ENCODE measurements at regions not wholly inside any gene's neighbourhood (a gene's known extent, or its start where the extent isn't known, plus 50 kb on each side); places are given as distances from the start of the nearest gene placed in this dataset.

DNA sequence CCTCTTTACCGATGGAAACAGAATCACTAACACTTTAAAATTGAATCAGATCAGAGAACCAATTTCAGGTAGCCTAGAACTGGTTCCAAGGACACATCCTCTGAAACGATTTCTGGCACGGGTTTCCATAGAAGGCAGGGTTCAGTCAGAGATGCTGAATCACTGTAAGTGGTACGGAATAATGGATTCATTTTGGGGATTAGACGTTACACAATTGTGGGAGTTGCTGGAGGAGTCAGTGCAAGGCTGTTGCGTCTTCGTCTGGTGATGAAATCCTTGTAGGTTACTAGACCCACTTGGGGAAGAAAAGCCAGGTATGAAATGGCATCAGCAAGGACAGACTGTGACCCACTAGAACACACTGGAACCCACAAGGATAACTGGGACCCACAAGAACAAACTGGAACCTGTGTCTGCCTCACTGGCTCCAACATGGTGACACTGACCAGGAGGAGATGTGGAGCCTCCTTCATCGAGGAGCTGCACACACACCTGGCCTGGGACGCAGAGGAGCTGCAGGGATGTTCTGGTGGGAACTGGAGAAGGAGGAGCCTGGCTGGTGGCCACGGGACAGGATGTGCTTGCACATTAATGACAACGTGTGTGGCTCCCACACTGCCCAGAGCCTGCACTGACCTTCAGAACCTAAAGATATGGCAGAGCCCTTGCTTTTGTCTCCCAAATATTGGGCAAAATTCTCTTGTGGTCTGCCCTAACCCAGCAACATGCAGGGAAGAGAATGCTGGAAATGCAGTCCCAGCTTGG lies 105.1 kb downstream of the TRAPPC11 start:
- Histone ChIP-seq H3K36me3 (no peaks in the 10 kb centered on the region), H3K4me3 (peak overlapping the region in 2 of 8 donors; percentile 30 to 32), H3K4me1 (peaks cover 0 to 16% (median 0%) of the 10 kb centered on the region in 6 donors), H3K9me3 (no peaks in the 10 kb centered on the region), H3K27me3 (replicated peaks in 1 of 7) (no peaks in the 10 kb centered on the region), H3K27ac (peak overlapping the region in 7 of 8 donors; percentile 14 to 92 (median 80))
- DNase-seq, result no peak
- WGBS, 5 donors, result 60 to 85% (median 72%) methylated on average over 11 of the region's 11 CpGs
- TF ChIP-seq, protein P1, sequence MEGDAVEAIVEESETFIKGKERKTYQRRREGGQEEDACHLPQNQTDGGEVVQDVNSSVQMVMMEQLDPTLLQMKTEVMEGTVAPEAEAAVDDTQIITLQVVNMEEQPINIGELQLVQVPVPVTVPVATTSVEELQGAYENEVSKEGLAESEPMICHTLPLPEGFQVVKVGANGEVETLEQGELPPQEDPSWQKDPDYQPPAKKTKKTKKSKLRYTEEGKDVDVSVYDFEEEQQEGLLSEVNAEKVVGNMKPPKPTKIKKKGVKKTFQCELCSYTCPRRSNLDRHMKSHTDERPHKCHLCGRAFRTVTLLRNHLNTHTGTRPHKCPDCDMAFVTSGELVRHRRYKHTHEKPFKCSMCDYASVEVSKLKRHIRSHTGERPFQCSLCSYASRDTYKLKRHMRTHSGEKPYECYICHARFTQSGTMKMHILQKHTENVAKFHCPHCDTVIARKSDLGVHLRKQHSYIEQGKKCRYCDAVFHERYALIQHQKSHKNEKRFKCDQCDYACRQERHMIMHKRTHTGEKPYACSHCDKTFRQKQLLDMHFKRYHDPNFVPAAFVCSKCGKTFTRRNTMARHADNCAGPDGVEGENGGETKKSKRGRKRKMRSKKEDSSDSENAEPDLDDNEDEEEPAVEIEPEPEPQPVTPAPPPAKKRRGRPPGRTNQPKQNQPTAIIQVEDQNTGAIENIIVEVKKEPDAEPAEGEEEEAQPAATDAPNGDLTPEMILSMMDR (IDR thresholded peaks at IDR 0.05 in 8 of 11, conservative IDR thresholded peaks at IDR 0.05 in 3 of 11), result no peak
- TF ChIP-seq POLR2AphosphoS5 (IDR thresholded peaks at IDR 0.05), result peak in 1 of 3 donors; percentile 61
- intact Hi-C loops (cut with DNase I; ENCODE audit: low total_unique reads), result no loop called here

DNA sequence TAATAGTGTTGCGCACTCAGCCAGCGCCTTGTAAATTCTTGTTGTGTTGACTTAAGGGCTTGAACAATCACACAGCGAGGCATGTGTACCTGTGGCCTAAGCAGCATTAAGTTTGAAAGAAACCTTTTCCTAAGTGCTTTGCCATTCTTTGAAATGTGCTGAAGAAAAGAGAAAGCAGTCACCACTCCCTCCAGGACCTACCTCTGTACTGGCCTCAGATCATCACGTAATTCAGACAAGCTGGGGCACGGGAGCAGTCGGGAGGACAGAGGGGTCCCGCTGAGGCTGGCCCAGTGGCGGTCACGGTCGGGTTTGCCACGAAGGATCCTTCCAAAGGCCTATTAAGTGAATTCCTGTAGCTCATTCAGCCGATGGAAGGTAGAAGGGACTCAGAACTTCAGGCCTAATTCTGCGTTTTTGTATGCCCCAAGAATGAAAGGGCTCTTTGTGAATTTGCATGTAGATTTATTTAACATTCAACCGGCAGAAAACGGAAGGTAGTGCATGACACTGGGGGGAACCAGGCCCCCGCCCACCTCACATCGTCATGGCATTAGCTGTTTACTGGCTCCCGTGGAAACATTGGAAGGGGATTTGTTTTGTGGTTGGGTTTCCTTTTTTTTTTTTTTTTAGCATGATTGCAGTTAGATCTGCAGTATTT lies 106.3 kb downstream of the TRAPPC11 start:
- H3K4me1 ChIP-seq, result peaks cover 0 to 16% (median 0%) of the 10 kb centered on the region in 6 donors
- no peak for DNase-seq
- peak overlapping the region in 3 of 8 donors; percentile 15 to 32 (median 30) for H3K4me3 ChIP-seq
- H3K9me3 ChIP-seq, result no peaks in the 10 kb centered on the region
- intact Hi-C loops (cut with DNase I; ENCODE audit: low total_unique reads), result no loop called here
- no peaks in the 10 kb centered on the region for H3K36me3 ChIP-seq
- no peak for TF ChIP-seq POLR2A (IDR thresholded peaks at IDR 0.05)
- TF ChIP-seq, protein P1 (IDR thresholded peaks at IDR 0.05 in 8 of 11, conservative IDR thresholded peaks at IDR 0.05 in 3 of 11), result no peak
- peak in 1 of 3 donors; percentile 67 for TF ChIP-seq POLR2AphosphoS5 (IDR thresholded peaks at IDR 0.05)
- H3K27ac ChIP-seq, result peak overlapping the region; percentile 3 to 92 (median 79)
- no peaks in the 10 kb centered on the region for H3K27me3 ChIP-seq (replicated peaks in 1 of 7)
- 29 to 42% (median 37%) methylated on average over 18 of the region's 18 CpGs for WGBS, 5 donors

DNA sequence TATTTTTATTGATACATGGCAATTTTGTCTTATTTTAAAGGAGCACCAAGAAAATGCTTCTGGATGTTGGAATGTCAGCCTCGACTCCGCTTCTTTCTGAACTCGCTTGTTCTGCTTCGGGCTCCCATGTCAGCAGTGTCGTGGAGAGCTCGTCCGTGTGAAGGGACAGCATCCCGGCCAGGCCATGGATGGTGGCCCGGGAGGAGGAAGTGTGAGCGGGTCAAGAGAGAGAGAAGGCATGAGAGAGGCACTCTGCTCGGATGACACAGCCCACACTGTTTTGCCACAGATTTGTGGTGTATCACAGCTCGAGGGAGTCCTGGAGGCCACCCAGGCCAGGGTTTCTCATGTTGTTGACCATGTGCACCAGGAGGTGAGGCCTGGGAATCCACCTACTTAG lies 107.0 kb downstream of the TRAPPC11 start:
- Histone ChIP-seq H3K4me1 (peaks cover 0 to 16% (median 0%) of the 10 kb centered on the region in 6 donors), H3K36me3 (no peaks in the 10 kb centered on the region), H3K9me3 (no peaks in the 10 kb centered on the region), H3K27me3 (replicated peaks in 1 of 7) (no peaks in the 10 kb centered on the region), H3K4me3 (peak overlapping the region in 1 of 8 donors; percentile 30), H3K27ac (peak overlapping the region; percentile 3 to 92 (median 79))
- no peak for DNase-seq
- intact Hi-C loops (cut with DNase I; ENCODE audit: low total_unique reads), result no loop called here
- TF ChIP-seq POLR2AphosphoS5 (IDR thresholded peaks at IDR 0.05) (no peak), POLR2A (IDR thresholded peaks at IDR 0.05) (no peak)
- TF ChIP-seq, protein P1 (IDR thresholded peaks at IDR 0.05 in 8 of 11, conservative IDR thresholded peaks at IDR 0.05 in 3 of 11), result no peak
- 55 to 71% (median 69%) methylated on average over 12 of the region's 12 CpGs for WGBS, 5 donors

DNA sequence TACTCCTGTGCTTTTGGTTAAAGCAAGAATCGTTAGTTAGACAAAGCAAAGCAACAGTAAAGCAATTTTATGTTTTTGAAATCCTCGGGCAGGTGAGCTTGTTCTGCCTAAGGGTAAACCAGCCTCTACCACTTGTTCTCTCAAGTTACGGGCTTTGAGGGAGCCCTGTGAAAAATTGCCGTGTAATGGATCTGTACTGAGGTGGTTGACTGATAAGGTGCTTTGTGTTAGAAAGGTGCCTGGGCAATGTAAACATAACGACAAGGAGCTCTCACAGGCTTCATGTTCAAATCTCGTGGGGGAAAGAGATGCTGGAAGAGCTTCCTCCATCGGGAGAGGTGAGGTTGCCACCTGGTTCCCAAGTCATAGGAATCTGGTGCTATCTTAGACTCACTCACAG lies 111.8 kb downstream of the TRAPPC11 start:
- DNase-seq, result no peak
- peaks cover 0 to 9% (median under 1%) of the 10 kb centered on the region in 6 donors for H3K4me1 ChIP-seq
- H3K36me3 ChIP-seq, result no peaks in the 10 kb centered on the region
- peaks cover 0 to 7% (median 0%) of the 10 kb centered on the region in 8 donors for H3K9me3 ChIP-seq
- no peaks in the 10 kb centered on the region for H3K27me3 ChIP-seq (replicated peaks in 1 of 7)
- TF ChIP-seq POLR2AphosphoS5 (IDR thresholded peaks at IDR 0.05) (no peak), POLR2A (IDR thresholded peaks at IDR 0.05) (no peak)
- TF ChIP-seq, protein P1 (IDR thresholded peaks at IDR 0.05 in 8 of 11, conservative IDR thresholded peaks at IDR 0.05 in 3 of 11), result no peak
- no peak overlapping the region for H3K27ac ChIP-seq
- 68 to 79% (median 76%) methylated on average over 7 of the region's 7 CpGs for WGBS, 5 donors
- no peak overlapping the region for H3K4me3 ChIP-seq
- intact Hi-C loops (cut with DNase I; ENCODE audit: low total_unique reads), result no loop called here

Data from spleen (tissue), 11 donors.